ENCODE measurements at regions not wholly inside any gene's neighbourhood (a gene's known extent, or its start where the extent isn't known, plus 50 kb on each side); places are given as distances from the start of the nearest gene placed in this dataset.

- no peak for TF ChIP-seq EZH2 (IDR thresholded peaks at IDR 0.05; ENCODE audit: borderline replicate concordance, low read length)
- no peak for TF ChIP-seq CTCF (conservative IDR thresholded peaks at IDR 0.05 in 1 of 2, IDR thresholded peaks at IDR 0.05 in 1 of 2; ENCODE audit: extremely low read depth in 1 of 2, insufficient read depth in 1 of 2, low read depth in 1 of 2, low read length in 2 of 2)
These were observed 409.2 kb upstream of the MYT1L start for GRCh38 chr2:2740238-2740775.

Data from mammary epithelial cell (primary cell).